Stimulated activated CD4-positive, alpha-beta T cell treated with anti-CD3 and anti-CD28 coated beads, Interleukin-2, amount 100 ng/mL, for 24 hours (primary cell): ENCODE measurements at regions not wholly inside any gene's neighbourhood (a gene's known extent, or its start where the extent isn't known, plus 50 kb on each side); places are given as distances from the start of the nearest gene placed in this dataset.

Experiments
- DNase-seq, 2 donors: peaks; one replicate each; pipeline ENCODE4 v3.0.0-alpha.2; 2020

DNA sequence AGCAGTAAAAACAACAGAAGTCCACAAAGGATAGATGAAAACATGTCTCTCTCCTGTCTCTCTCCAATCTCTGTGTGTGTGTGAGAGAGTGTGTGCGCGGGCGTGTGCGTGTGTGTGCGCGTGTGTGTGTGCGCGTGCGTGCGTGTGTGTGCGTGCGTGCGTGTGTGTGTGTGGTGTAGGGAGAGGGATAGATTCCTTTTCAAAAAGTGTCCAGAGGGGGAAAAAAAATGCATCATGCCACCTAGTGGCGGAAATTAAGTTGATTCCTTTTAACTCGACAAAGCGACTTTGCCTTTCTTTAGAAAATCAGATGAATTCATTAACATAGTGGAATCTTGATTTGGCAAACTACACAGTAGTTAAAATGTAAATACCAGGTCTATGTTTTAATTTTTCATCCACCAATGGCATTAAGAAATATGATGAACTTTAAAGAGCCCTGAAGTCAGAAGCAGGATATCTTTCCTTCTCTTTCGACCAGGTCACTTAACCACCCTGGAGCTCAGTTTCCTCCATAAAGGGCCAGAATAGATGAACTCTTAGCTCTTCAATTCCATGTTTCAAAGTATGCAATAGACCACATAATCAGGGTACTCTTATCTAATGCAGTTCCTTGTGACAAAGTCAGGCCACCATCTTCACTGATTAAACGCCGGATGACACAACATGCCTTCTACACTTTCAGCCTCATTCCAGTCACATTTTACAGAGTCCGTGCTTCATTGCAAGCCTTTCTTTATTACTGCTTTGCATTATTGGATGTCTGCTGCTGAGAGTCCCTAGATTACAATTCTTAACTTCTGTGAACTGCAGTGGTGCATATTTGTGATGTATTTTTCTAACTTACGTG, 162.8 kb downstream of the FBXO8 start:
- peak in 1 of 2 donors; percentile 4 for DNase-seq

- no peak for DNase-seq
Measured at GRCh38 chr4:174119830-174120229, 163.6 kb downstream of the FBXO8 start.

GRCh38 chr4:174119051-174119450, 164.4 kb downstream of the FBXO8 start:
- DNase-seq, result no peak

- no peak for DNase-seq
Measured at GRCh38 chr4:174118171-174118570, 165.3 kb downstream of the FBXO8 start.

DNA sequence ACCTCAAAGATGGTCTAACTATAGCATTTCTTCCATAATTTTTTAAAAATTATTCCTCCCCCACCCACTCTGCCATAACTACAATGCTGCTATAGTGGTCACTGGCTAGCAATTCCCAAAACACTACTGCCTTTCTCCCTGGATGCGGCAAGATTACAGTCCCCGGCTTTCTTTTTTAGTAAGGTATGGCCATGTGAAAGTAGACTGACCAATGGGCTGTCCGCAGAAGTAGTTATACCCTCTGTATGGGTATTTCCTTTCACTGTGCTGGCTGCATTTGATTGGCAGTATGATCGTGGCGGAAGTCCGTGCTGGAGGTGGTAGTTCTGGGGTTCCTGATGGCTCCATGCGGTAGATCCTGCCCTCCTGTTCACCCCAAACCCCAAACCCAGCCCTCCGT, 166.0 kb downstream of the FBXO8 start:
- DNase-seq, result no peak

DNA sequence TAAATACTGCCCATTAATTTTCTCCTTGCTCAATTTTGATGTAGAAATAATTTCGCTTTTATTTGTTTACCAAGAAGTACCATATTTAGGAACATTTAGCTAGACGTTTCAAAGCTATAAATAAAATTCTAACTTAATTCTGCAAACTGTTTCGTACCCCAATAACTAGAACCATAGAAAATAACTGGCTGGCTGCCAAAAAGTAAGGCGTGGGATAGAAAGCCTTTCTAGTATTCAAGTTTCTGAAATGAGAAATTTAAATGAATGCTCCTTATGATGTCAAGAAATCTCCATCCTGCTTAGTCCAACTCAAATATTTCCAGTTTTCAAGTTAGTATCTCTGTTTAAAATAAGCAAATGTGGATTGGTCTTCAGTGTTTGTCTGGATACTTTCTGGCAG, 167.4 kb downstream of the FBXO8 start:
- DNase-seq, result no peak

DNA sequence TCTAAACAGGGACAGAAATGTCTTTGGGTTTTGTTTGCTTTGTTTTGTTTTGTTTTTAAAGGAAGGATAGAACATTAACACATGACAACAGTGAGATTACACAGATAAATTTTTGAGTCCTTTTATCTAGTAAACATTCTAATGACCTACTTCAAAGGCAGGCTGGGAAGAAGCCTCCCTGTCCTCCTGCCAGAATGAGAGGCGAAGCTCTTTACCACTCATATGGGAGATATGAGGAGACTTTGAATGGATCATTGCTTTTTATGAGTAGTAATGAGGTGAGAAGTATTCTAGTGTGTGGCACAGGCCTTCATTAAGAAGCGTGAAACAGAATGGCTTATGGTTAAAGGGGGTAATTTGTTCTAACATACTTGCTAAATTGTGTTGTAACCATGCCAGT, 172.0 kb downstream of the FBXO8 start:
- no peak for DNase-seq

DNA sequence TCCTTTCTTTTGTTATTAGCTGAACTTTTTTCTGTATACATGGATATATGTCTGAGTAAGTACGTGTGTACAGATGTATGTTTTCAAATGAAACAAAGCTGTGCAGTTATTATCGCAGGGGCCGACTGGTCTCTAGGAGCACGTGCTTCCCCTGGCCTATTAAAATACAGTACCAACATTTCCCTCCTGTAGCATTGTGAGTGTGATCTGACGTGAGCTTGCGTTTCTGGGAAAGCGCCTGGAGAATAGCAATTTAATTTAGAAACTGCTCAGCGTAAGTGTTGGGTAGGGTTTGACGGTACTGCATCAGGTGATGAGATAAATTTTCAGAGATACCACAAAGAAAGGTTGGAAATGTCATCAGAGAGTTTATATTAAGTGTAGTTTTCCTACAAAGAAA, 173.3 kb downstream of the FBXO8 start:
- no peak for DNase-seq

GRCh38 chr4:174107746-174108354, 175.6 kb downstream of the FBXO8 start:
- DNase-seq, result no peak

- no peak for DNase-seq
Measured at GRCh38 chr4:174105202-174105601, 178.3 kb downstream of the FBXO8 start.

GRCh38 chr4:174100910-174101309, 182.6 kb downstream of the FBXO8 start:
- DNase-seq, result no peak

GRCh38 chr4:174099712-174100111, 183.8 kb downstream of the FBXO8 start:
- no peak for DNase-seq

GRCh38 chr4:174096999-174097398, 186.5 kb downstream of the FBXO8 start:
- DNase-seq, result no peak

DNA sequence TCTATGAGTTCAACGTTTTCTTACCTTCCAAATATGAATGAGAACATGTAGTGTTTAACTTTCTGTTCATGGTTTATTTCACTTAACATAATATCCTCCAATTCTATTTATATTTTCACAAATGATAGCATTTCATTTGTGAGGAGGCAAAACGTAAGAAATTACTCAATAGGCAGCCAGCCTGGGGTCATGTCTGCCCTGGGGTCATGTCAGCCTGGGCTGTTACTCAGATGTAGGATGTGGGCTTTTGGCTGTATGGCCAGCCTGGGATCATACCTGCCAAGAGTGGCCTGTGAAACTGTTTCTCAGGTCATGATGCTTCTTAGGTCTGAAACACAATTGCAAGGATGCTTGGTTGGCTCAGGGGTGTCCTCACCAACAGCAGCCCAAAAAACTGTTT, 187.0 kb downstream of the FBXO8 start:
- no peak for DNase-seq

- no peak for DNase-seq
Measured at GRCh38 chr4:174091130-174091529, 192.3 kb downstream of the FBXO8 start.

DNA sequence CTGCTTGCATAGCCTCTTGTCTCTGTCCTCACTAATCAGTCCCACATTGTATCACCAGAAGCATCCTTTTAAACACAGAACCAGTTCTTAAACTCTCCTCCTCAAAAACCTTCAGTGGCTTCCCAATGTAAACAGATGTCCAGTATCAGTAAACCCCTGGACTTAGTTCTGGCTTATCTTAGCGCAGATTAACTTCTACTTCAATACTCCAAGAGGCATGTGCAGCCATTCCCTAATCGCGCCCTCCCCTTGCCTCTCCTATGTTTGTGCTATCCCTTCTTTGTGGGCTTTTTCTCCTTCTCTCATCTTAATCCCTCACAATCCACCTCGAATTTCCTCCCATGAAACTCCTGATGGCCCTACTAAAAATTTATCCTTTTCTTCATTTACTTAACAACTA, 193.8 kb downstream of the FBXO8 start:
- DNase-seq, result no peak

GRCh38 chr4:174088795-174089194, 194.7 kb downstream of the FBXO8 start:
- no peak for DNase-seq

DNA sequence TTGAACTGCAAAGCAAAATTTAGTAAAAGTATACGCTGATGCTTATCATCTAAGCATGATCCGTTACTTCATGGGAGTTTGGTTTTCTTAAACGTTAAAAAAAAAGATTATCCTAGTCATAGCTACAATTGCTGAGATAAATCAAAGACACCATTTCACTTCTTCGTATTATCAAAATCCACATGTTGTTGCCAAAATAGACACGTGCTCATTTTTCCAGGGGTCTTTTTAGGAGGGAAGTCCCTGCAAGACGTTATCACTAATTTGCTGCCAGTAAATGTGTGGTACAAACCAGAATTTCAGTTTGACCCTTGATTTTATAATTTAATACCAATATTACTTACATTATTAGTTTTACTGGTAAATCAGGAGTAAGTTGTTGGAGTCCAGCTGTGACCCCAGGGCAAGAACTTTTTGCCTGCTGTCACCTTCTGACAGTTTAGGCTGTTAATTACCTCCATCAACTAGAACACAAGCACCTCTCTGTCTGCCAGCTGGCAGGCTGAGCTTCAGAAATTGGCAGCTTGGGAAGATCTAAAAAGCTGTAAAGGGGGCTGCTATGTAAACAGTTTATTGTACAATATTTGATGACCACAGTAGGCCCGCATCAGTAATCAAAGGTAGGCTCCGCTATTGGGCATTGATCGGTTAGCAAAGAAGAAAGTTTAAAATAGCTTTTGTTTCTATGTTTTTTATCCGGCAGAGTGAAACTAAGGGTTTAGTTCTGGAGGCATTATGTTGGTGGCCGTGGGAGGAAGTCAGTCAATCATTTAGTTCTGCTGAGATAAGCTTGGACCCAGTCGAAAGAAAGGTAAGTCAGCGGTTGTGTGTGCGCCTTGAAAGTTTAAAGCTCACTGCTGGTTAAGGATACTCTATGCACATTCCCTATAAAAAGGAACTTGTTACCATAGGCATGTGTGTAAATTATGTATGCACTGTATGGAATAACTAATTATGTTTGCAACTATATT, 196.4 kb downstream of the FBXO8 start:
- DNase-seq, result no peak

- DNase-seq, result no peak
Measured at GRCh38 chr4:174084981-174085380, 198.5 kb downstream of the FBXO8 start.

DNA sequence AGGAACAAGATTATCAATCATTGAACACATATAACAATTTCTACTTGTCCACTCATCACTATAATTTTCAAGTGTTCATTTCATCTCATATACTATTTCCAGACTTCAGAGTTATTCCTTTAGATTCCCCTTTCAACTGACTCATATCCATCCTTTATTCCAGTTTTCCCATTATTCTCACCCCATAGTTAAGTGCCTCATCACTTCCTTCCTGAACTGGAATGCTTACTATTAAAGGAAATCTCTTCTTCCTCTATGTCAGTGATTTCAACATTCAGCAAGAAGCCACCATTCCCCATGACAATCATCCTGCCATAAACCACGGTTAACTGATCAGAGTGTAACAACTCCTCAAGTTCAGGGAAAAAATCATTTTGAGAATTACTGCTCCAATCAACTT, 198.9 kb downstream of the FBXO8 start:
- no peak for DNase-seq

GRCh38 chr4:174080361-174080760, 203.1 kb downstream of the FBXO8 start:
- no peak for DNase-seq

GRCh38 chr4:174071595-174071994, 211.9 kb downstream of the FBXO8 start:
- DNase-seq, result no peak

GRCh38 chr4:174069848-174070330, 213.6 kb downstream of the FBXO8 start:
- DNase-seq, result no peak
